CD4-positive, alpha-beta T cell treated with Interleukin-17A for 4 hours (primary cell): ENCODE measurements at regions not wholly inside any gene's neighbourhood (a gene's known extent, or its start where the extent isn't known, plus 50 kb on each side); places are given as distances from the start of the nearest gene placed in this dataset.
"Not testable (repeated sequence)": the region's sequence is repeated elsewhere in the genome, so short reads cannot be mapped to it uniquely, and the experiment has no call there.

Experiments used
- DNase-seq: peaks from one replicate; pipeline ENCODE4 v3.0.0-alpha.2; 2020; ENCODE audit warnings: mixed read lengths

DNA sequence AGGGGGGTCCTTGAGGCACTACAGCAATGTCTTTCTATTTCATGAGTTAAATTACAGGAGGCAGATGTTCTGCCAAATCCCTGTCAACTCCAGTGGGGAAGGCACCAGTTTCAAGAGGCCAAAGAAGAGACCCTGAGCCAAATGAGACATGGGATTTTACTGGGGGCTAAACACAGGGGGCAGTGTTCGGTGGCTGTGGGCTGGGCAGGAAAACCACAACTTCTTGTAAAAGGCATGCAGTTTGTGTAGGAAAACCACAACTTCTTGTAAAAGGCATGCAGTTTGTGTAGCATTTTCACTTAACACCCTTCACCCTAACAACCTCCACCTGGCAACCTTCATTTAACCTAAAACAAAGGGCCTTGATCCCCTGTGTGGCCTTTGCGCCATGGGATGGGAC lies 61.0 kb downstream of the POLR2M start:
- no peak for DNase-seq

DNA sequence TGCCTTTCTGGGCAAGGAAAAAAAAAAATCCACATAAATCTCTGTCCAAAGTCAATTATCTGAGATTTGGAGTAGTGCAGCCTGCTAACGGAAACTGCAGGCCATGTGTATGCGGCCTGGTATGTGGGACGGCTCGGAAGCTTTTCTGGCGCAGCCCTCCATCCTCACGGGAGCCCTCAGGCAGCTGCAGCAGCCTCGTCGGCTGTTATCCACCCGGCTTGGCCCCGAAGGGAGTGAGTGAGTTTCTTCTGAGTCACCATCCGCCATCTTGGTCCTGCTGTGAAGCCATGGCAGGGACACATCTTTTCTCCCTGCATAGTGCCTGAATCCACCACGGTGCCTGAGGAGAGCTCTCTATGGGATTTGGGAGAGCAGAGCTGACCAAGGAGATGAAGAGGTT lies 62.8 kb downstream of the POLR2M start:
- DNase-seq = no peak

GRCh38 chr15:57770495-57770894 lies 64.0 kb downstream of the POLR2M start:
- DNase-seq = no peak

GRCh38 chr15:57772223-57772957 lies 65.9 kb downstream of the POLR2M start:
- no peak for DNase-seq

DNA sequence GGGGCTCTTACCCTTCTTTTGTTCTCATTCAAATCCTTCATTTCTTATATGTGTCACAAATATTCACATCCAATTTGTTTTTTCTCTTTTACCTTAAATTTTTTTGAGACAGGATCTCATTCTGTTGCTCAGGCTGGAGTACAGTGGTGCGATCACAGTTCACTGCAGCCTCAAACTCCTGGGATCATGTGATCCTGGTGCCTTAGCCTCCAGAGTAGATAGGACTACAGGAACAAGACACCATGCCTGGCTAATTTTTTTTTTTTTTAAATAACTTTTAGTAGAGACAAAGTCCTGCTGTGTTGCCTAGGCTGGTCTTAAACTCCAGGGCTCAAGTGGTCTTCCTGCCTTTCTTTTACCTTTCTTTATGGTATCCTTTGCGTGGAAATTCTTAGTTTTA lies 66.5 kb downstream of the POLR2M start:
- DNase-seq = no peak

- DNase-seq = peak; percentile 5
Observed at GRCh38 chr15:57777003-57777402, 70.5 kb downstream of the POLR2M start.

- no peak for DNase-seq
Observed at GRCh38 chr15:57780471-57780870, 74.0 kb downstream of the POLR2M start.

GRCh38 chr15:57782731-57783130 lies 76.2 kb downstream of the POLR2M start:
- no peak for DNase-seq

- no peak for DNase-seq
Observed at GRCh38 chr15:57784081-57784511, 77.6 kb downstream of the POLR2M start.

DNA sequence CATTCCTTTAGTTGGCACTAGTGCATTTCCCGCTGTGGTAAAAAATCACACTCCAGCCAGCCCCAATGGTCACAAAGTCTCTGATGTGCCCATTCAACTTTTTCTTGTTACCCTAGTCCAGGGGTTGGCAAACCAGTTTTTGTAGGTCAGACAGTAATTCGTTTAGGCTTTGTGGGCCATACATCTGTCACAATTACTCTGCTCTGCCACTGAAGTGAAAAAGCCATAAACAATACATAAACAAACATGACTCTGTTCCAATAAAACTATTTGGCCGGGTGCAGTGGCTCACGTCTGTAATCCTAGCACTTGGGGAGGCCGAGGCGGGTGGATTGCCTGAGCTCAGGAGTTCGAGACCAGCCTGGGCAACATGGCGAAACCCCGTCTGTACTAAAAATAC lies 78.5 kb downstream of the POLR2M start:
- DNase-seq = no peak

DNA sequence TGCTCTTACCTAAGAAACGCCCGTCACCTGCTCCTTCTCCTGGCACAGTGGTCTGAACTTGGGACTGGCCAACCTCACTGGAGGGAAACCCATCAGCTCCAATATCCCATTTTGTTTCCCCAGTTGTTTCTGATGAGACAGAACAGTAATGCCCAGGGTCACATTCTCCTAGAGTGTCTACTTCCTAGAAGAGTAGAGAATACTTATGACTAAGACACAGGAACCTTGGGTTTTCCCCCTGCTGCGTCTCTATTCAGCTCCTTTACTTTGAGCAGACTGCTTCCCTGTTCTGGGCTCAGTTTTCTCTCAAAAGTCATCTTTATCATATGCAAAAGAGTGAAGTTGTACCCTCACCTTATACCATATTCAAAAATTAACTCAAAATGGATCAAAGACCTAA lies 79.4 kb downstream of the POLR2M start:
- DNase-seq = no peak

DNA sequence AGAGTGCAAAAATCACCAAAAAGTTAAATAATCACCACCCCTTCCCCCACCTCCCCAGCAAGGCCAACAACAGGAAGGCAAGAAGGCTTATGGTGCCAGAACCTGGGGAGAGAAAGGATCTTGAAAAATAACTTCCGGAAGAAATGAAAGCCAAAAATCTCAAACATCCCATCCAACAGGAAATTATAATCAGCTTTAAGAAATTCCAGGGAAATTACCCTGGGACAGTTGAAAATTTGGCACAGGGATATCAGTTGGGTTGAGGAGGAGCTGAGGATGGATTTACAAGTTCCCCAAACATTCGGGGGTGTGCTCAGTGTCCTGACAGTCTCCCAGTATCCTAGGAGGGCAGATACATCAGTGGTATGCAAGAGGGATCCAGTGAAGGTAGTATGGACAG lies 82.7 kb downstream of the POLR2M start:
- no peak for DNase-seq

DNA sequence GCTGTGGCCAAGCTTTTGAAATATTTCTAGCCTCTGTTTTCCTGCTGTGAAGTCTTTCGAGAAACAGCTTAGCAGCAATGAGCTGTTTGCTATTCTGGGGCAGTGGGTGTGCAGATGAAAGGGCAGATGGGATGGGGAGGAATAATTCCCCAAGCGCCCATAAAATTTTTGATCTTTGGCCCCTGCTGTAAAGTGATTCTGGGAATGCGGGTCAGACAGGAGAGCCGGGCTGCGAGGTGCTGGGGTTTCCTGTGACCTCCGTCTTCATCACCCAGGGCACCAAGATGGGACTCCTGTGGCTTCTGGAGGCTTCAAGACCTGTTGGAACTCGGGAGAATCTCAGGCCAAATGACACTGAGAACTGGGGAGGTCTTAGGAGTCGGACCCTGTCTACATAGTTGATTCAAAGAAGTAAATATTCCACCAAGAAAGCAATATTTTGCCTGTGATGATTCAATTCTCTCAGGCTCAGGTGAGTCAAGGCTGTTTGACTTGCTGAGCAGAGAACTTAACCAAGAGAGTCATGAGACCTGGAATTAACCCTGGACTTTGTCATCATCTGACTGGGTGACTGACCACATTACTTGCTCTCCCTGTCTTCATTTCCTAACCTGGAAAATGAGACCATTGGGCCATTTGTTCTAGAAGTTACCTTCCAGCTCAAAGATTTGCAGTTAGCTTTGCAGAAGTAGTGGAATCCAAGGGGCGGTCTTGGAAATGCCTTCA lies 86.4 kb downstream of the POLR2M start:
- no peak for DNase-seq

GRCh38 chr15:57795261-57795660 lies 88.7 kb downstream of the POLR2M start:
- DNase-seq = no peak

GRCh38 chr15:57796146-57796545 lies 89.6 kb downstream of the POLR2M start:
- no peak for DNase-seq

- DNase-seq = no peak
Observed at GRCh38 chr15:57797110-57797509, 90.6 kb downstream of the POLR2M start.

- DNase-seq = no peak
Observed at GRCh38 chr15:57797568-57798267, 91.2 kb downstream of the POLR2M start.

GRCh38 chr15:57806003-57806402 lies 99.5 kb downstream of the POLR2M start:
- DNase-seq = no peak

- DNase-seq = not testable (repeated sequence)
Observed at GRCh38 chr15:57809285-57809684, 102.8 kb downstream of the POLR2M start.

- no peak for DNase-seq
Observed at GRCh38 chr15:57816599-57816998, 110.1 kb downstream of the POLR2M start.

DNA sequence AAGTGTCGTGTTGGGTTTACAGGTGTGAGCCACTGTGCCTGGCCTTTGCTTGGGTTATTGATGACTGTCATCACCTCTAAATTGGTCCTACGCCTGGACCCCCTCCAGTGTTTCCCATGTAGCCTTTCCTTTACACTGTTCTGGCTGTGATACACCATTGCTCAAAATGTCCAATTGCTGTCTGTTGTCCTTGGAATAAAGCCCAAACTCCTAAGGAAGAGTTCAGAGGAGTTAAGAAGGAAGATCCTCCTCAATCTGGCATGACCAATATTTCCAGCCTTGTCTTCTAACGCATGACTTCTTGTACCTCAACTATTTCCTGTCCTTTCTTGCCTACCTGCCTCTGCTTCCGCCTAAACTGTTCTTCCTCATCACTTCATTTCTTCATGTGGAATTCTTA lies 113.1 kb downstream of the POLR2M start:
- DNase-seq = no peak

DNA sequence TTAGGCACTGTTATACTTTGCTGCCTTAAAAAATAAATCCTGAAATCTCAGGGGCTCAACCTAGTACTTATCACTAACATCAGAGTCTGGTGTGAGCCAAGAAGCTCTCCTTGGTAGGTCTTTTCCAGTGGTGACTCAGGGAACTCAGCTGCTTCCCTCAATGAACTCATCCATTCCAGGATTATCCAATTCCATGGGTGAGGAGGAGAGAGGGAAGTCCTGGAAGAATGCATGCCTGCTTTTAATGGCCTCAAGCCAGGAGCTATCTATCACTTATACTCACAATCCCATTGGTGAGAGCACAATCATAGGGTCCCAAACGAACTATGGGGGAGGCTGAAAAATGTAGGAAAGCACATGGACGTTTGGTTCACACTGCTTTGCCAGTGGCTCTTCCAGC lies 113.6 kb downstream of the POLR2M start:
- DNase-seq = no peak

DNA sequence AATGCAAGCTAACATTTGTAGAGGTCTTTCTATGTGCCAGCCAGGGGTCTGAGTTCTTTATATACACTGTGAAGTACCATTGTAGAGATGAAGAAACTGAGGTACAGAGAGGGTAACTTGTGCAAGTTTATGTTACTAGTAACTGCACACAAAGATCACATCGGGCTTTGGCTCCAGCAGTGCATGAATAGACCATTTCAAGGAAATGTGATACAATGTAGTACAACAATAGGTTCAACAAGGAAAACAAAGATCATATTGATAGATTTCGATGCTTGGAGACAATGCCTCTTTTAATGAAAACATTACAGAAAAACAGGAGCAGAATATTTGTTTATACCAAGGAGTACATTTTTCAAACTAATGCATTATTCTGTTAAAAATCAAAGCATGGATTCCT lies 115.3 kb downstream of the POLR2M start:
- DNase-seq = no peak

DNA sequence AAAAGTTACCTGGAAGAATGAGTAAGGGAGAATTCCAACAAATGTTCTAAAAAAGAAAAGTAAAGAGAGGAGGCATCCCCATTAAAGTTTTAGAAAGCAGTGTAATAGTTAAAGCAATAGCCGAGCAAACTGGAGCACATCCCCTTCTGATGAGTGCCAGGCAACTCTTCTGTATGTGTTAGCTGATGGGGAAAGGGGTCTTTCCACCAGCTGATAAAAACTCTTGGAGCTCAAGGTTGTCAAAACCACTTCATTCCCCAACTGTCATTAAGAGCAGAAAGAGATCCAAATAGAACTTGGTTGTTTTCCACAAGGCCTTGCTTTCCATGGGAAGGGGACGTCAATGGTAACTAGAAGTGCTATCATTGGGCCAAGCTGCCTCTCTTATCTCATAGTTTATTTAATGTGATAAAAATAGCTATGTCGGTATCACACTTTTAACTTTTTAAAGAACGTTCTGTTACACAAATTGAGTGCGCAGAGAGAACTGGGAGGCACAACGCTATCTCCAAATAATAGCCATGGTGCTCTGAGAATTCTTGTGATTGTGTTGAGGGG lies 116.9 kb downstream of the POLR2M start:
- no peak for DNase-seq
